Testis (tissue), 2 donors: ENCODE measurements at regions not wholly inside any gene's neighbourhood (a gene's known extent, or its start where the extent isn't known, plus 50 kb on each side); places are given as distances from the start of the nearest gene placed in this dataset.

Experiments
- POLR2A ChIP-seq: fragments of 450-650 bp; IDR thresholded peaks from one replicate; pipeline ENCODE4 v1.6.1; 2017; ENCODE audit warnings: antibody characterized with exemption, mild to moderate bottlenecking, moderate library complexity
- TF ChIP-seq, protein P1 (sequence below), 3 experiments: fragments of 450-650 bp in 2 of 3; fragments of 200-600 bp in 1 of 3; sonication (generic) in 1 of 3; IDR thresholded peaks; one replicate each; pipeline ENCODE4 v1.5.1; 2016 to 2019; ENCODE audit warnings: antibody characterized with exemption in 3 of 3, mild to moderate bottlenecking in 2 of 3, moderate library complexity in 1 of 3

DNA sequence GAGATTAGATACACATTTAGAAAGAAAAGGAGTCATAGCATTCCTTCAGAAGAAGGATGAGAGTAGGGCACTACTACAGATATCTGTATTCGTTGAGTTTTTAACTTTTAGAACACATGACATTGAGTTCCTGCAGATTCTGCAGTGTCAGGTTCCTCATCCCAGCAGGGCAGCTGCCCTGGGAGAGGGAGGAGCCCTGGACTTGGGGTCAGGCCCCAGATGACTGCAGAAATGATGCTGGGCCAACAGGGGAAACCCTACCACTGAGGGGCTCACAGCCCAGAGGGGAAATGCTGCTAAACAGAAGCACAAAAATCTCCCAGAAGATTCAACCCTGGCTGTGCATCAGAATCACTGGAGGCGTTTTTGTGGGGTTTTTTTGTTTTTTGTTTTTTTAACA lies 68.9 kb upstream of the TAF1L start:
- TF ChIP-seq POLR2A, result no peak
- TF ChIP-seq, protein P1, sequence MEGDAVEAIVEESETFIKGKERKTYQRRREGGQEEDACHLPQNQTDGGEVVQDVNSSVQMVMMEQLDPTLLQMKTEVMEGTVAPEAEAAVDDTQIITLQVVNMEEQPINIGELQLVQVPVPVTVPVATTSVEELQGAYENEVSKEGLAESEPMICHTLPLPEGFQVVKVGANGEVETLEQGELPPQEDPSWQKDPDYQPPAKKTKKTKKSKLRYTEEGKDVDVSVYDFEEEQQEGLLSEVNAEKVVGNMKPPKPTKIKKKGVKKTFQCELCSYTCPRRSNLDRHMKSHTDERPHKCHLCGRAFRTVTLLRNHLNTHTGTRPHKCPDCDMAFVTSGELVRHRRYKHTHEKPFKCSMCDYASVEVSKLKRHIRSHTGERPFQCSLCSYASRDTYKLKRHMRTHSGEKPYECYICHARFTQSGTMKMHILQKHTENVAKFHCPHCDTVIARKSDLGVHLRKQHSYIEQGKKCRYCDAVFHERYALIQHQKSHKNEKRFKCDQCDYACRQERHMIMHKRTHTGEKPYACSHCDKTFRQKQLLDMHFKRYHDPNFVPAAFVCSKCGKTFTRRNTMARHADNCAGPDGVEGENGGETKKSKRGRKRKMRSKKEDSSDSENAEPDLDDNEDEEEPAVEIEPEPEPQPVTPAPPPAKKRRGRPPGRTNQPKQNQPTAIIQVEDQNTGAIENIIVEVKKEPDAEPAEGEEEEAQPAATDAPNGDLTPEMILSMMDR (IDR thresholded peaks at IDR 0.05), result no peak
